C4-2B (cell line): ENCODE measurements at regions not wholly inside any gene's neighbourhood (a gene's known extent, or its start where the extent isn't known, plus 50 kb on each side); places are given as distances from the start of the nearest gene placed in this dataset.

Experiments used
- H3K27ac ChIP-seq: fragments of 450-650 bp; 2 replicates; pipeline ENCODE4 v1.5.1; 2017
- CTCF ChIP-seq: fragments of 450-650 bp; conservative IDR thresholded peaks from 2 replicates; pipeline ENCODE4 v1.5.1; 2017; ENCODE audit warnings: mild to moderate bottlenecking
- ZFX ChIP-seq: fragments of 450-650 bp; IDR thresholded peaks from 2 replicates; pipeline ENCODE4 v1.6.1; 2017

- H3K27ac ChIP-seq: no peak overlapping the region
Observed at GRCh38 chr10:62578916-62579315, 204.7 kb downstream of the ZNF365 start.

GRCh38 chr10:62580396-62580795, 206.2 kb downstream of the ZNF365 start:
- no peak overlapping the region for H3K27ac ChIP-seq
- no peak for TF ChIP-seq CTCF

More at GRCh38 chr10:62578916-62579315, 204.7 kb downstream of the ZNF365 start:
- TF ChIP-seq CTCF (no peak), ZFX (no peak)

- no peak overlapping the region for H3K27ac ChIP-seq
Observed at GRCh38 chr10:62581351-62581750, 207.2 kb downstream of the ZNF365 start.

GRCh38 chr10:62582101-62582705, 208.0 kb downstream of the ZNF365 start:
- TF ChIP-seq ZFX (no peak), CTCF (no peak)
- no peak overlapping the region for H3K27ac ChIP-seq

More at GRCh38 chr10:62581351-62581750, 207.2 kb downstream of the ZNF365 start:
- no peak for TF ChIP-seq ZFX
- no peak for TF ChIP-seq CTCF

- no peak for TF ChIP-seq CTCF
- no peak for TF ChIP-seq ZFX
- H3K27ac ChIP-seq: no peak overlapping the region
Observed at GRCh38 chr10:62582804-62583208, 208.6 kb downstream of the ZNF365 start.

GRCh38 chr10:62583876-62584615, 209.9 kb downstream of the ZNF365 start:
- TF ChIP-seq ZFX (no peak), CTCF (no peak)
- H3K27ac ChIP-seq: no peak overlapping the region

- no peak overlapping the region for H3K27ac ChIP-seq
- TF ChIP-seq ZFX (no peak), CTCF (no peak)
Observed at GRCh38 chr10:62584731-62585130, 210.6 kb downstream of the ZNF365 start.
